ENCODE measurements at regions not wholly inside any gene's neighbourhood (a gene's known extent, or its start where the extent isn't known, plus 50 kb on each side); places are given as distances from the start of the nearest gene placed in this dataset.

- Mint-ChIP-seq H3K27me3 (ENCODE audit: low read depth in 2 of 2) (peaks cover 19 to 33% of the 10 kb centered on the region in 2 donors), H3K4me1 (peaks cover 0 to 13% of the 10 kb centered on the region in 2 donors), H3K4me3 (no peak overlapping the region), H3K27ac (no peak overlapping the region), H3K36me3 (no peaks in the 10 kb centered on the region), H3K9me3 (no peaks in the 10 kb centered on the region)
- Histone ChIP-seq H3K9me3 (ENCODE audit: control insufficient read depth, insufficient read depth, low read length) (no peaks in the 10 kb centered on the region), H3K4me1 (ENCODE audit: control insufficient read depth, insufficient read depth, low read length) (peaks cover 2% of the 10 kb centered on the region), H3K27ac (ENCODE audit: low read length) (no peak overlapping the region), H3K36me3 (ENCODE audit: control insufficient read depth, insufficient read depth, low read length) (no peaks in the 10 kb centered on the region), H3K4me3 (ENCODE audit: low read length) (no peak overlapping the region), H3K27me3 (ENCODE audit: control insufficient read depth, insufficient read depth, low read length) (no peaks in the 10 kb centered on the region)
- ATAC-seq (no peak), DNase-seq (no peak)
- no peak for TF ChIP-seq CTCF (IDR thresholded peaks at IDR 0.05)
- 53% methylated on average over 7 of the region's 7 CpGs for WGBS (ENCODE audit: insufficient coverage)
- intact Hi-C loops (cut with micrococcal nuclease): no loop called here
Observed at GRCh38 chr9:124101969-124102345, 90.4 kb downstream of the LHX2 start.

- Histone ChIP-seq H3K36me3 (ENCODE audit: control insufficient read depth, insufficient read depth, low read length) (no peaks in the 10 kb centered on the region), H3K27ac (ENCODE audit: low read length) (no peak overlapping the region), H3K4me1 (ENCODE audit: control insufficient read depth, insufficient read depth, low read length) (peaks cover 2% of the 10 kb centered on the region), H3K4me3 (ENCODE audit: low read length) (no peak overlapping the region), H3K27me3 (ENCODE audit: control insufficient read depth, insufficient read depth, low read length) (peaks cover 2% of the 10 kb centered on the region), H3K9me3 (ENCODE audit: control insufficient read depth, insufficient read depth, low read length) (no peaks in the 10 kb centered on the region)
- Mint-ChIP-seq H3K4me1 (peaks cover 0 to 13% of the 10 kb centered on the region in 2 donors), H3K9me3 (no peaks in the 10 kb centered on the region), H3K4me3 (no peak overlapping the region), H3K27ac (no peak overlapping the region), H3K27me3 (ENCODE audit: low read depth in 2 of 2) (peaks cover 19 to 33% of the 10 kb centered on the region in 2 donors), H3K36me3 (no peaks in the 10 kb centered on the region)
- TF ChIP-seq CTCF (IDR thresholded peaks at IDR 0.05): no peak
- DNase-seq (no peak), ATAC-seq (no peak)
- 26% methylated on average over 3 of the region's 3 CpGs for WGBS (ENCODE audit: insufficient coverage)
- intact Hi-C loops (cut with micrococcal nuclease): no loop called here
Observed at GRCh38 chr9:124102363-124102762, 90.8 kb downstream of the LHX2 start.

- H3K27me3 Mint-ChIP-seq (ENCODE audit: low read depth in 2 of 2): peaks cover 23 to 30% of the 10 kb centered on the region in 2 donors
Observed at GRCh38 chr9:124105266-124105665, 93.7 kb downstream of the LHX2 start.

More at GRCh38 chr9:124105266-124105665, 93.7 kb downstream of the LHX2 start:
- no peaks in the 10 kb centered on the region for H3K36me3 ChIP-seq (ENCODE audit: control insufficient read depth, insufficient read depth, low read length)
- H3K27me3 ChIP-seq (ENCODE audit: control insufficient read depth, insufficient read depth, low read length): peaks cover 2% of the 10 kb centered on the region
- DNase-seq (no peak), ATAC-seq (no peak)
- peaks cover 2% of the 10 kb centered on the region for H3K4me1 ChIP-seq (ENCODE audit: control insufficient read depth, insufficient read depth, low read length)
- no peak overlapping the region for H3K27ac Mint-ChIP-seq
- H3K9me3 Mint-ChIP-seq: no peaks in the 10 kb centered on the region
- H3K4me1 Mint-ChIP-seq: peaks cover 0 to 6% of the 10 kb centered on the region in 2 donors
- intact Hi-C loops (cut with micrococcal nuclease): no loop called here
- H3K9me3 ChIP-seq (ENCODE audit: control insufficient read depth, insufficient read depth, low read length): no peaks in the 10 kb centered on the region
- no peaks in the 10 kb centered on the region for H3K36me3 Mint-ChIP-seq
- 82% methylated on average over 3 of the region's 3 CpGs for WGBS (ENCODE audit: insufficient coverage)
- no peak overlapping the region for H3K27ac ChIP-seq (ENCODE audit: low read length)
- H3K4me3 ChIP-seq (ENCODE audit: low read length): no peak overlapping the region
- no peak overlapping the region for H3K4me3 Mint-ChIP-seq
- TF ChIP-seq CTCF (IDR thresholded peaks at IDR 0.05): no peak
